Ectodermal cell (in vitro differentiated cells): ENCODE measurements at regions not wholly inside any gene's neighbourhood (a gene's known extent, or its start where the extent isn't known, plus 50 kb on each side); places are given as distances from the start of the nearest gene placed in this dataset.

ENCODE experiments used
- H3K27ac ChIP-seq: 2 replicates; pipeline ENCODE4 v1.7.0; 2013; ENCODE audit warnings: mild to moderate bottlenecking, low read depth, low read length; ENCODE audit not compliant: insufficient read depth, poor library complexity, severe bottlenecking
- H3K27me3 ChIP-seq: 2 replicates; pipeline ENCODE4 v1.7.0; 2013; ENCODE audit warnings: mild to moderate bottlenecking, low read length; ENCODE audit not compliant: insufficient read depth, control insufficient read depth, poor library complexity, severe bottlenecking
- H3K36me3 ChIP-seq: one replicate; pipeline ENCODE4 v1.7.0; 2013; ENCODE audit warnings: low read length; ENCODE audit not compliant: control insufficient read depth, insufficient read depth
- H3K4me1 ChIP-seq: one replicate; pipeline ENCODE4 v1.7.0; 2013; ENCODE audit warnings: low read length; ENCODE audit not compliant: control insufficient read depth, insufficient read depth
- H3K4me3 ChIP-seq: 2 replicates; pipeline ENCODE4 v1.7.0; 2013; ENCODE audit warnings: low read depth, low read length, control low read depth; ENCODE audit not compliant: insufficient read depth
- H3K9me3 ChIP-seq: 2 replicates; pipeline ENCODE4 v1.7.0; 2013; ENCODE audit warnings: mild to moderate bottlenecking, low read length, moderate library complexity; ENCODE audit not compliant: control insufficient read depth
- WGBS, 2 experiments: methylation state at CpG; one replicate each; pipeline ENCODE4 v1.1.7; 2013; ENCODE audit warnings: missing lambda C conversion rate in 2 of 2; 5-methylcytosine and 5-hydroxymethylcytosine counted together

- Histone ChIP-seq H3K9me3 (no peaks in the 10 kb centered on the region), H3K27me3 (no peaks in the 10 kb centered on the region), H3K27ac (no peak overlapping the region), H3K36me3 (no peaks in the 10 kb centered on the region), H3K4me1 (no peaks in the 10 kb centered on the region), H3K4me3 (no peak overlapping the region)
- WGBS, 2 experiments = 58 to 74% methylated on average over 8 to 10 of the region's 10 CpGs
These were observed 84.1 kb downstream of the PTPDC1 start for GRCh38 chr9:94168203-94169000.

- Histone ChIP-seq H3K4me1 (no peaks in the 10 kb centered on the region), H3K27ac (no peak overlapping the region), H3K36me3 (no peaks in the 10 kb centered on the region), H3K9me3 (no peaks in the 10 kb centered on the region), H3K27me3 (no peaks in the 10 kb centered on the region), H3K4me3 (no peak overlapping the region)
These were observed 85.7 kb downstream of the PTPDC1 start for GRCh38 chr9:94169968-94170367.

GRCh38 chr9:94173632-94174031 lies 85.5 kb upstream of the ZNF169 start:
- 87 to 88% methylated on average over 3 of the region's 3 CpGs for WGBS, 2 experiments
- Histone ChIP-seq H3K27ac (no peak overlapping the region), H3K9me3 (no peaks in the 10 kb centered on the region), H3K4me3 (no peak overlapping the region), H3K27me3 (no peaks in the 10 kb centered on the region), H3K36me3 (peaks cover 4% of the 10 kb centered on the region), H3K4me1 (no peaks in the 10 kb centered on the region)

GRCh38 chr9:94174164-94174563 lies 84.9 kb upstream of the ZNF169 start:
- no peak overlapping the region for H3K27ac ChIP-seq
- peaks cover 4% of the 10 kb centered on the region for H3K36me3 ChIP-seq
- H3K4me1 ChIP-seq = no peaks in the 10 kb centered on the region
- H3K4me3 ChIP-seq = no peak overlapping the region
- no peaks in the 10 kb centered on the region for H3K9me3 ChIP-seq
- no peaks in the 10 kb centered on the region for H3K27me3 ChIP-seq
- WGBS, 2 experiments = 90 to 94% methylated on average over 1 of the region's 1 CpG

GRCh38 chr9:94175669-94176068 lies 83.4 kb upstream of the ZNF169 start:
- Histone ChIP-seq H3K27me3 (no peaks in the 10 kb centered on the region), H3K4me1 (no peaks in the 10 kb centered on the region), H3K27ac (no peak overlapping the region), H3K4me3 (no peak overlapping the region), H3K9me3 (no peaks in the 10 kb centered on the region), H3K36me3 (peaks cover 4% of the 10 kb centered on the region)
- 90 to 100% methylated on average over 2 to 3 of the region's 5 CpGs for WGBS, 2 experiments

- Histone ChIP-seq H3K4me1 (peaks cover 1% of the 10 kb centered on the region), H3K9me3 (no peaks in the 10 kb centered on the region), H3K36me3 (peaks cover 4% of the 10 kb centered on the region), H3K4me3 (no peak overlapping the region), H3K27ac (no peak overlapping the region), H3K27me3 (no peaks in the 10 kb centered on the region)
These were observed 82.5 kb upstream of the ZNF169 start for GRCh38 chr9:94176608-94177007.

GRCh38 chr9:94178927-94179326 lies 80.2 kb upstream of the ZNF169 start:
- Histone ChIP-seq H3K27ac (no peak overlapping the region), H3K4me3 (no peak overlapping the region), H3K27me3 (no peaks in the 10 kb centered on the region), H3K9me3 (no peaks in the 10 kb centered on the region), H3K4me1 (peaks cover 4% of the 10 kb centered on the region), H3K36me3 (peaks cover 4% of the 10 kb centered on the region)
- 93 to 95% methylated on average over 2 of the region's 2 CpGs for WGBS, 2 experiments

GRCh38 chr9:94181408-94182181 lies 77.5 kb upstream of the ZNF169 start:
- Histone ChIP-seq H3K27ac (peak overlapping the region; percentile 26), H3K4me3 (no peak overlapping the region)

GRCh38 chr9:94182532-94182931 lies 76.6 kb upstream of the ZNF169 start:
- no peak overlapping the region for H3K4me3 ChIP-seq
- H3K9me3 ChIP-seq = no peaks in the 10 kb centered on the region
- peaks cover 4% of the 10 kb centered on the region for H3K4me1 ChIP-seq
- 92 to 94% methylated on average over 3 of the region's 3 CpGs for WGBS, 2 experiments
- no peaks in the 10 kb centered on the region for H3K36me3 ChIP-seq
- H3K27ac ChIP-seq = no peak overlapping the region
- no peaks in the 10 kb centered on the region for H3K27me3 ChIP-seq

More at GRCh38 chr9:94181408-94182181, 77.5 kb upstream of the ZNF169 start:
- Histone ChIP-seq H3K4me1 (peaks cover 4% of the 10 kb centered on the region), H3K36me3 (peaks cover 4% of the 10 kb centered on the region), H3K9me3 (no peaks in the 10 kb centered on the region), H3K27me3 (no peaks in the 10 kb centered on the region)
- WGBS, 2 experiments = 86 to 92% methylated on average over 8 of the region's 8 CpGs

- no peak overlapping the region for H3K4me3 ChIP-seq
- no peaks in the 10 kb centered on the region for H3K27me3 ChIP-seq
- no peaks in the 10 kb centered on the region for H3K36me3 ChIP-seq
- H3K27ac ChIP-seq = no peak overlapping the region
- H3K9me3 ChIP-seq = no peaks in the 10 kb centered on the region
- H3K4me1 ChIP-seq = peaks cover 4% of the 10 kb centered on the region
- WGBS, 2 experiments = 93 to 94% methylated on average over 5 of the region's 5 CpGs
These were observed 75.7 kb upstream of the ZNF169 start for GRCh38 chr9:94183240-94183999.
